Left colon (tissue), 2 donors: ENCODE measurements at regions not wholly inside any gene's neighbourhood (a gene's known extent, or its start where the extent isn't known, plus 50 kb on each side); places are given as distances from the start of the nearest gene placed in this dataset.

ENCODE experiments used
- ATAC-seq: fragments of 200-7000 bp; cut with Tn5 transposase; one replicate; pipeline ENCODE4 v1.9.1; 2020; ENCODE audit warnings: mild to moderate bottlenecking, moderate library complexity
- DNase-seq, 2 donors: peaks; one replicate each; pipeline ENCODE4 v3.0.0-alpha.2; 2020
- intact Hi-C, 2 donors: fragments of 100-400 bp; cut with DNase I in 1 of 2; cut with micrococcal nuclease in 1 of 2; formaldehyde crosslinking; loops; one replicate each; pipeline versions ENCODE4 v1.11.2 to v1.14.0; 2022; cut with DNase I, micrococcal nuclease
- donor health status: DM: no; HTN: no; CAD: no.
- donor health status: DM: yes; HTN: yes; CAD: no.

GRCh38 chr13:111636271-111636670, 315.8 kb downstream of the TEX29 start:
- ATAC-seq: no peak
- intact Hi-C loops: no loop called here
- no peak for DNase-seq

GRCh38 chr13:111636804-111637203, 316.4 kb downstream of the TEX29 start:
- no peak for ATAC-seq
- intact Hi-C loops: no loop called here
- DNase-seq: no peak

GRCh38 chr13:111637365-111637764, 316.9 kb downstream of the TEX29 start:
- DNase-seq: no peak
- ATAC-seq: no peak
- intact Hi-C loops: no loop called here

- intact Hi-C loops: no loop called here
- no peak for DNase-seq
- ATAC-seq: no peak
Measured at GRCh38 chr13:111638233-111638632, 317.8 kb downstream of the TEX29 start.

GRCh38 chr13:111639196-111639705, 318.8 kb downstream of the TEX29 start:
- no peak for ATAC-seq

GRCh38 chr13:111640006-111640405, 319.6 kb downstream of the TEX29 start:
- ATAC-seq (no peak), DNase-seq (no peak)
- intact Hi-C loops: no loop called here

More at GRCh38 chr13:111639196-111639705, 318.8 kb downstream of the TEX29 start:
- DNase-seq: no peak
- intact Hi-C loops: no loop called here

GRCh38 chr13:111640476-111640875, 320.0 kb downstream of the TEX29 start:
- ATAC-seq: no peak
- intact Hi-C loops: no loop called here
- DNase-seq: no peak

GRCh38 chr13:111642156-111642767, 321.8 kb downstream of the TEX29 start:
- intact Hi-C loops: no loop called here
- ATAC-seq (no peak), DNase-seq (no peak)

GRCh38 chr13:111644750-111645149, 324.3 kb downstream of the TEX29 start:
- intact Hi-C loops: no loop called here
- DNase-seq (no peak), ATAC-seq (no peak)

- DNase-seq (no peak), ATAC-seq (no peak)
- intact Hi-C loops: no loop called here
Measured at GRCh38 chr13:111645198-111645597, 324.8 kb downstream of the TEX29 start.

GRCh38 chr13:111645598-111646455, 325.4 kb downstream of the TEX29 start:
- DNase-seq (no peak), ATAC-seq (no peak)
- intact Hi-C loops: no loop called here

- DNase-seq (no peak), ATAC-seq (no peak)
- intact Hi-C loops: no loop called here
Measured at GRCh38 chr13:111646456-111646855, 326.0 kb downstream of the TEX29 start.

- no peak for ATAC-seq
- intact Hi-C loops: no loop called here
Measured at GRCh38 chr13:111648885-111649284, 328.4 kb downstream of the TEX29 start.

GRCh38 chr13:111650626-111651025, 330.2 kb downstream of the TEX29 start:
- no peak for ATAC-seq
- DNase-seq: no peak
- intact Hi-C loops: no loop called here

More at GRCh38 chr13:111648885-111649284, 328.4 kb downstream of the TEX29 start:
- no peak for DNase-seq

- DNase-seq (no peak), ATAC-seq (no peak)
- intact Hi-C loops: no loop called here
Measured at GRCh38 chr13:111652676-111653075, 332.2 kb downstream of the TEX29 start.

GRCh38 chr13:111654531-111654930, 334.1 kb downstream of the TEX29 start:
- ATAC-seq: no peak
- intact Hi-C loops: no loop called here

GRCh38 chr13:111656439-111656838, 336.0 kb downstream of the TEX29 start:
- no peak for DNase-seq
- no peak for ATAC-seq
- intact Hi-C loops: no loop called here

More at GRCh38 chr13:111654531-111654930, 334.1 kb downstream of the TEX29 start:
- DNase-seq: no peak

GRCh38 chr13:111657013-111657412, 336.6 kb downstream of the TEX29 start:
- intact Hi-C loops: no loop called here
- ATAC-seq: no peak
- DNase-seq: no peak

GRCh38 chr13:111658145-111659100, 338.0 kb downstream of the TEX29 start:
- ATAC-seq: no peak
- intact Hi-C loops: no loop called here
- DNase-seq: no peak
